ENCODE measurements at regions not wholly inside any gene's neighbourhood (a gene's known extent, or its start where the extent isn't known, plus 50 kb on each side); places are given as distances from the start of the nearest gene placed in this dataset.

- TF ChIP-seq POLR2A (IDR thresholded peaks at IDR 0.05) (no peak), CTCF (IDR thresholded peaks at IDR 0.05) (no peak)
These were observed 121.7 kb downstream of the ZNF429 start for GRCh38 chr19:21626924-21627697.
